HepG2 (cell line): ENCODE measurements at regions not wholly inside any gene's neighbourhood (a gene's known extent, or its start where the extent isn't known, plus 50 kb on each side); places are given as distances from the start of the nearest gene placed in this dataset.
A peak's percentile ranks its signal among the peaks of the same experiment; 100 is the strongest.

Source experiments
- BCL6 ChIP-seq: IDR thresholded peaks from 2 replicates; pipeline ENCODE4 v1.6.1; 2016; ENCODE audit warnings: missing genetic modification reagents, missing compliant biosample characterization
- CREB1 ChIP-seq, 2 experiments: fragments of 450-650 bp in 1 of 2; IDR thresholded peaks; 2 replicates each; pipeline ENCODE4 v1.6.1; 2016 to 2017; ENCODE audit warnings: control low read depth in 1 of 2, mild to moderate bottlenecking in 1 of 2, missing compliant biosample characterization in 1 of 2, missing genetic modification characterization in 1 of 2
- FOXO1 ChIP-seq: sonication (generic); formaldehyde crosslinking; IDR thresholded peaks from 2 replicates; pipeline ENCODE4 v1.4.0; 2020; ENCODE audit warnings: missing genetic modification reagents
- GATA4 ChIP-seq: sonication (generic); IDR thresholded peaks from 2 replicates; pipeline ENCODE4 v1.6.1; 2016; ENCODE audit warnings: antibody characterized with exemption, low read depth, borderline replicate concordance
- GMEB1 ChIP-seq: sonication (generic); formaldehyde crosslinking; IDR thresholded peaks from 2 replicates; pipeline ENCODE4 v1.5.1; 2020; ENCODE audit warnings: missing genetic modification reagents, mild to moderate bottlenecking, borderline replicate concordance
- HIC2 ChIP-seq: sonication (generic); formaldehyde crosslinking; IDR thresholded peaks from 2 replicates; pipeline ENCODE4 v1.9.0; 2022; ENCODE audit warnings: low read depth, missing genetic modification reagents
- IRF9 ChIP-seq: sonication (generic); formaldehyde crosslinking; IDR thresholded peaks from 2 replicates; pipeline ENCODE4 v1.8.0; 2022; ENCODE audit warnings: missing genetic modification reagents, mild to moderate bottlenecking, borderline replicate concordance
- KDM3A ChIP-seq: IDR thresholded peaks from 2 replicates; pipeline ENCODE4 v1.6.1; 2018; ENCODE audit warnings: low read depth, missing compliant biosample characterization
- MIER2 ChIP-seq: IDR thresholded peaks from 2 replicates; pipeline ENCODE4 v1.6.1; 2016; ENCODE audit warnings: missing biosample characterization, missing genetic modification reagents
- NR3C1 ChIP-seq: sonication (generic); formaldehyde crosslinking; IDR thresholded peaks from 2 replicates; pipeline ENCODE4 v1.4.0; 2020; ENCODE audit warnings: missing genetic modification reagents
- POGZ ChIP-seq: sonication (generic); formaldehyde crosslinking; IDR thresholded peaks from 2 replicates; pipeline ENCODE4 v1.4.0; 2020; ENCODE audit warnings: mild to moderate bottlenecking, missing genetic modification reagents
- RARA ChIP-seq: IDR thresholded peaks from 2 replicates; pipeline ENCODE4 v1.6.1; 2016; ENCODE audit warnings: missing genetic modification reagents, missing compliant biosample characterization
- RBFOX2 ChIP-seq: fragments of 200-400 bp; formaldehyde crosslinking; IDR thresholded peaks from 2 replicates; pipeline ENCODE4 v1.6.1; 2017; ENCODE audit warnings: low read depth, mild to moderate bottlenecking, low read length
- SOX5 ChIP-seq: IDR thresholded peaks from 2 replicates; pipeline ENCODE4 v1.6.1; 2016; ENCODE audit warnings: borderline replicate concordance
- TSC22D2 ChIP-seq: sonication (generic); formaldehyde crosslinking; IDR thresholded peaks from 2 replicates; pipeline ENCODE4 v1.5.1; 2020; ENCODE audit warnings: missing genetic modification reagents, mild to moderate bottlenecking, borderline replicate concordance
- USF2 ChIP-seq, 2 experiments: sonication (generic) in 1 of 2; formaldehyde crosslinking in 1 of 2; IDR thresholded peaks; 2 replicates each; pipeline versions ENCODE4 v1.5.1 to v1.6.1; 2011 to 2020; ENCODE audit warnings: borderline replicate concordance in 1 of 2, low read depth in 1 of 2, low read length in 1 of 2, mild to moderate bottlenecking in 1 of 2, missing genetic modification reagents in 1 of 2, moderate library complexity in 1 of 2
- YEATS4 ChIP-seq: sonication (generic); formaldehyde crosslinking; IDR thresholded peaks from 2 replicates; pipeline ENCODE4 v1.4.0; 2020; ENCODE audit warnings: missing genetic modification reagents, borderline replicate concordance
- ZIK1 ChIP-seq: sonication (generic); formaldehyde crosslinking; IDR thresholded peaks from 2 replicates; pipeline ENCODE4 v1.5.0; 2020; ENCODE audit warnings: mild to moderate bottlenecking, low read depth, missing genetic modification reagents, borderline replicate concordance
- ZMAT5 ChIP-seq: sonication (generic); formaldehyde crosslinking; IDR thresholded peaks from 2 replicates; pipeline ENCODE4 v1.5.0; 2020; ENCODE audit warnings: mild to moderate bottlenecking, low read depth, missing genetic modification reagents, borderline replicate concordance
- ZNF235 ChIP-seq: sonication (generic); formaldehyde crosslinking; IDR thresholded peaks from 2 replicates; pipeline ENCODE4 v1.8.1; 2023; ENCODE audit warnings: mild to moderate bottlenecking, missing genetic modification reagents, borderline replicate concordance
- ZNF3 ChIP-seq: IDR thresholded peaks from 2 replicates; pipeline ENCODE4 v1.7.0; 2017; ENCODE audit warnings: inconsistent platforms
- ZNF362 ChIP-seq: sonication (generic); formaldehyde crosslinking; IDR thresholded peaks from 2 replicates; pipeline ENCODE4 v1.4.0; 2020; ENCODE audit warnings: missing genetic modification reagents, mild to moderate bottlenecking, borderline replicate concordance
- ZSCAN29 ChIP-seq: sonication (generic); formaldehyde crosslinking; conservative IDR thresholded peaks from 2 replicates; pipeline ENCODE4 v1.4.0; 2020; ENCODE audit warnings: mild to moderate bottlenecking, missing genetic modification reagents

- TF ChIP-seq RARA: peak; percentile 49
- no peak for TF ChIP-seq HIC2 (CRISPR knock-in tag)
- no peak for TF ChIP-seq POGZ (CRISPR knock-in tag)
- peak; percentile 79 for TF ChIP-seq BCL6
- no peak for TF ChIP-seq CREB1 (IDR thresholded peaks at IDR 0.05)
- TF ChIP-seq CREB1 (CRISPR knock-in tag; IDR thresholded peaks at IDR 0.05): no peak
- TF ChIP-seq ZIK1 (CRISPR knock-in tag): no peak
- peak; percentile 59 for TF ChIP-seq FOXO1 (CRISPR knock-in tag)
- no peak for TF ChIP-seq RBFOX2
- TF ChIP-seq MIER2 (CRISPR knock-in tag): no peak
- TF ChIP-seq SOX5 (CRISPR knock-in tag): peak; percentile 71; the same call in 1 of the 2 replicates
- TF ChIP-seq ZNF362 (CRISPR knock-in tag): peak; percentile 40; the same call in 1 of the 2 replicates
- TF ChIP-seq YEATS4 (CRISPR knock-in tag): no peak
- no peak for TF ChIP-seq GMEB1
- TF ChIP-seq TSC22D2 (CRISPR knock-in tag): no peak
- TF ChIP-seq ZNF3 (CRISPR knock-in tag): peak; percentile 58; the same call in 1 of the 2 replicates
- TF ChIP-seq ZNF235 (CRISPR knock-in tag): no peak
- TF ChIP-seq GATA4: no peak
- TF ChIP-seq ZMAT5 (CRISPR knock-in tag): no peak
- TF ChIP-seq NR3C1 (CRISPR knock-in tag): no peak
- no peak for TF ChIP-seq USF2 (IDR thresholded peaks at IDR 0.05; ENCODE audit: low read depth, low read length)
- no peak for TF ChIP-seq USF2 (CRISPR knock-in tag; IDR thresholded peaks at IDR 0.05; ENCODE audit: borderline replicate concordance)
- peak; percentile 46; the same call in 1 of the 2 replicates for TF ChIP-seq ZSCAN29 (CRISPR knock-in tag)
- TF ChIP-seq KDM3A (CRISPR knock-in tag): no peak
- TF ChIP-seq IRF9 (CRISPR knock-in tag): no peak
These were observed 135.6 kb upstream of the ARHGAP5 start (continued) for GRCh38 chr14:31941487-31941886.
